ENCODE measurements at regions not wholly inside any gene's neighbourhood (a gene's known extent, or its start where the extent isn't known, plus 50 kb on each side); places are given as distances from the start of the nearest gene placed in this dataset.

DNA sequence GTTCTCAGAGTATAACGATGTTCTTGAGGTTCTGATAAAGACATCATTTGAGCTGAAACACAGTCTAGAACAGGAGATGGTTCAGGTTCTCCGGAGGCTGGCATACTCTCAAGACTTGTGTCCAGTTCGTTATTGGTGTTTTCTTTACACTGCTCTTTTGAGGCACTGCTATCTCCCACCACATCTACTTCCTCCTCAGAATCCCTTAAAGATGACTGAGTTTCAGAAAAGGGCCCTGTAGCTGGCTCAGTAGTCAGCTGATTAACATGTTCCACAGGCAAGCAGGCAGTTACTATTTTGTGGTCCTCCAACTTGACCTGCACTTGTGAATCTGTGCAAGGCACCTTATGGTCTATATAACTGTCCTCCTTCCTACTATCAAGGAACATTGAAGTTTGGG lies 50.2 kb downstream of the ZZZ3 start:
- H3F3A ChIP-seq (ENCODE audit: low read depth): no peaks in the 10 kb centered on the region
- no peak overlapping the region for H3K4me2 ChIP-seq (ENCODE audit: low read depth, low read length, poor library complexity, severe bottlenecking)
- H3K27me3 ChIP-seq (ENCODE audit: insufficient read depth, low read length, poor library complexity, severe bottlenecking): no peaks in the 10 kb centered on the region
- H3K4me1 ChIP-seq (ENCODE audit: insufficient read depth, low read length, poor library complexity, severe bottlenecking): peaks cover 10% of the 10 kb centered on the region
- H4K20me1 ChIP-seq (ENCODE audit: insufficient read depth, low read length, poor library complexity, severe bottlenecking): peaks cover 3% of the 10 kb centered on the region
- no peaks in the 10 kb centered on the region for H3K79me2 ChIP-seq (ENCODE audit: insufficient read depth, low read length)
- H3K9me3 ChIP-seq (ENCODE audit: insufficient read depth, low read depth, low read length): no peaks in the 10 kb centered on the region
- no peaks in the 10 kb centered on the region for H3K9me2 ChIP-seq (replicated peaks; ENCODE audit: low read depth, low read length)
- H2AFZ ChIP-seq (ENCODE audit: low read length): no peak overlapping the region
- peaks cover 54% of the 10 kb centered on the region; the same call in 1 of the 2 replicates for H3K36me3 ChIP-seq (ENCODE audit: insufficient read depth, low read length)
- no peak overlapping the region for H3K9ac ChIP-seq (ENCODE audit: low read depth, low read length, poor library complexity, severe bottlenecking)
- TF ChIP-seq, protein P1, sequence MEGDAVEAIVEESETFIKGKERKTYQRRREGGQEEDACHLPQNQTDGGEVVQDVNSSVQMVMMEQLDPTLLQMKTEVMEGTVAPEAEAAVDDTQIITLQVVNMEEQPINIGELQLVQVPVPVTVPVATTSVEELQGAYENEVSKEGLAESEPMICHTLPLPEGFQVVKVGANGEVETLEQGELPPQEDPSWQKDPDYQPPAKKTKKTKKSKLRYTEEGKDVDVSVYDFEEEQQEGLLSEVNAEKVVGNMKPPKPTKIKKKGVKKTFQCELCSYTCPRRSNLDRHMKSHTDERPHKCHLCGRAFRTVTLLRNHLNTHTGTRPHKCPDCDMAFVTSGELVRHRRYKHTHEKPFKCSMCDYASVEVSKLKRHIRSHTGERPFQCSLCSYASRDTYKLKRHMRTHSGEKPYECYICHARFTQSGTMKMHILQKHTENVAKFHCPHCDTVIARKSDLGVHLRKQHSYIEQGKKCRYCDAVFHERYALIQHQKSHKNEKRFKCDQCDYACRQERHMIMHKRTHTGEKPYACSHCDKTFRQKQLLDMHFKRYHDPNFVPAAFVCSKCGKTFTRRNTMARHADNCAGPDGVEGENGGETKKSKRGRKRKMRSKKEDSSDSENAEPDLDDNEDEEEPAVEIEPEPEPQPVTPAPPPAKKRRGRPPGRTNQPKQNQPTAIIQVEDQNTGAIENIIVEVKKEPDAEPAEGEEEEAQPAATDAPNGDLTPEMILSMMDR (conservative IDR thresholded peaks at IDR 0.05; ENCODE audit: low read length): no peak
- TF ChIP-seq EZH2phosphoT487 (IDR thresholded peaks at IDR 0.05; ENCODE audit: borderline replicate concordance): no peak
- H3K4me3 ChIP-seq (ENCODE audit: low read length, poor library complexity, severe bottlenecking): no peak overlapping the region

DNA sequence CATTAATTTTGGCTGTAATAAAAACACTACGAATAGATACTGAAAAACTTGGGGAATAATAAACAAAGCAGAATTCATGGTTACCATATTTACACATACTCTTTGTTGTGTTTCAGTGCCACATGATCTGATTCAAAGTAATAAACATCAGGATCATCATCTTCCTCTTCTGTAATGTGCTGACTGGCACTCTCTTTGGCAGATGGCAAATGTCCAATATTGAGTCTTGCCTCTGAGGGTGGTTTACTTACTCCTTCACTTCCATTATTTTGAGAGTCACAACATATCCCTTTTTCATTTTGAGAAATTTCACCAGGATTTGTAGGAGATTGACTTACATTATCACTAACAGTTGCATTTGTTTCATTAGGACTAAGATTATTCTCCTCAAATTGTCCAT lies 50.7 kb downstream of the ZZZ3 start:
- Histone ChIP-seq H3K9me2 (replicated peaks; ENCODE audit: low read depth, low read length) (no peaks in the 10 kb centered on the region), H3K79me2 (ENCODE audit: insufficient read depth, low read length) (no peaks in the 10 kb centered on the region), H3K9me3 (ENCODE audit: insufficient read depth, low read depth, low read length) (no peaks in the 10 kb centered on the region), H4K20me1 (ENCODE audit: insufficient read depth, low read length, poor library complexity, severe bottlenecking) (peaks cover under 1% of the 10 kb centered on the region), H3K4me3 (ENCODE audit: low read length, poor library complexity, severe bottlenecking) (no peak overlapping the region), H3K9ac (ENCODE audit: low read depth, low read length, poor library complexity, severe bottlenecking) (no peak overlapping the region), H3K36me3 (ENCODE audit: insufficient read depth, low read length) (peaks cover 53% of the 10 kb centered on the region; the same call in 1 of the 2 replicates), H3K4me1 (ENCODE audit: insufficient read depth, low read length, poor library complexity, severe bottlenecking) (peaks cover 10% of the 10 kb centered on the region), H2AFZ (ENCODE audit: low read length) (no peak overlapping the region), H3F3A (ENCODE audit: low read depth) (no peaks in the 10 kb centered on the region), H3K27me3 (ENCODE audit: insufficient read depth, low read length, poor library complexity, severe bottlenecking) (no peaks in the 10 kb centered on the region), H3K4me2 (ENCODE audit: low read depth, low read length, poor library complexity, severe bottlenecking) (no peak overlapping the region)
- TF ChIP-seq, protein P1 (conservative IDR thresholded peaks at IDR 0.05; ENCODE audit: low read length): no peak
- no peak for TF ChIP-seq EZH2phosphoT487 (IDR thresholded peaks at IDR 0.05; ENCODE audit: borderline replicate concordance)

DNA sequence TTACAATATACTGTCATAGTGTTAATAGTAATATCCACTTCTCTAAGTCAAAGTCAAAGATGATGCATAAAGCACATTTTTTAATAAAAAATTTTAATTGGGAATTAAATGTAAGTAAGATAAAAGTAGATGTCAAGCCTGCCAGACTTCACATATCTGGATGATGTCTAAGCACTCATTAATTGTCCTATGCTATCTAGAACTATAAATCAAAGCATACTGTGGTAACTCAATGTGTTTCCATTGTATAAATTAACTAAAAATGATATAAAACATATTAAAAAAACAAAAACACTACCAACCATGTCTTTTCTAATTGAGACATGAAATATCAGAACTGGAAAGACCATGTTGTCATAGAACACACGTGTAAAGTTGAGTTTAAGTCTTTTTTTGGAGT lies 51.2 kb downstream of the ZZZ3 start:
- no peak for TF ChIP-seq EZH2phosphoT487 (IDR thresholded peaks at IDR 0.05; ENCODE audit: borderline replicate concordance)
- Histone ChIP-seq H3K9me3 (ENCODE audit: insufficient read depth, low read depth, low read length) (no peaks in the 10 kb centered on the region), H3K4me1 (ENCODE audit: insufficient read depth, low read length, poor library complexity, severe bottlenecking) (peaks cover 10% of the 10 kb centered on the region), H3F3A (ENCODE audit: low read depth) (no peaks in the 10 kb centered on the region), H3K4me3 (ENCODE audit: low read length, poor library complexity, severe bottlenecking) (no peak overlapping the region), H3K9me2 (replicated peaks; ENCODE audit: low read depth, low read length) (no peaks in the 10 kb centered on the region), H2AFZ (ENCODE audit: low read length) (no peak overlapping the region), H3K79me2 (ENCODE audit: insufficient read depth, low read length) (no peaks in the 10 kb centered on the region), H3K4me2 (ENCODE audit: low read depth, low read length, poor library complexity, severe bottlenecking) (no peak overlapping the region), H3K27me3 (ENCODE audit: insufficient read depth, low read length, poor library complexity, severe bottlenecking) (no peaks in the 10 kb centered on the region), H4K20me1 (ENCODE audit: insufficient read depth, low read length, poor library complexity, severe bottlenecking) (no peaks in the 10 kb centered on the region), H3K9ac (ENCODE audit: low read depth, low read length, poor library complexity, severe bottlenecking) (no peak overlapping the region), H3K36me3 (ENCODE audit: insufficient read depth, low read length) (peaks cover 57% of the 10 kb centered on the region; the same call in 1 of the 2 replicates)

DNA sequence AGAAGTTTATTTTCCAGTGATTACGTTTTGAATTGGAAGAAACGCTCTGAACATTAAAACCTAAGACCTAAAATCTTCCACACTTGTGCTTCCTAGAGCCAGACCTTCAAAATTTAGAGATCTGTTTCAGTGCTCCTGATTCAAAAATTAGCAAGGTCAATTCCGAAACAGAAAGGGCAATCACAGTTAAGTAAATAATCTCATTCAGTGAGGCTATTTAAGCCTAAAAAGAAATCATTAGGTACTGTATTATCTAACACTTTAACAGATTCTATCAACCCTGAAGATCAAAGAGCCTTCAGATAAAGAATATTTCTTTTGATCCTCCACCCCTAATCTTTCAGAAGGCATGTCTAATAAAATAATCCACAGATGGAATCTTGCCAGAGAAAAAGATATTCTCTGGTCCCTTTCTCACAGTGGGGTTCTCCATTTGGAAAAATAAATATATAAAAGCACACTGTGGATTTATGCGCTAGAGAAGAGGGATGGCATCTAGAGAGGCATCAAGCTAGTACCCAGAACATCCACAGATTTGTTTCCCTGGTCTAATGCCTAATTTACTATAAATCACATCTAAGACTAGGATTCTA lies 54.4 kb downstream of the ZZZ3 start:
- Histone ChIP-seq H3K4me1 (ENCODE audit: insufficient read depth, low read length, poor library complexity, severe bottlenecking) (peaks cover 10% of the 10 kb centered on the region), H3K4me2 (ENCODE audit: low read depth, low read length, poor library complexity, severe bottlenecking) (no peak overlapping the region), H3K79me2 (ENCODE audit: insufficient read depth, low read length) (no peaks in the 10 kb centered on the region), H3K36me3 (ENCODE audit: insufficient read depth, low read length) (peaks cover 43% of the 10 kb centered on the region; the same call in 1 of the 2 replicates), H3K4me3 (ENCODE audit: low read length, poor library complexity, severe bottlenecking) (no peak overlapping the region), H3K9me2 (replicated peaks; ENCODE audit: low read depth, low read length) (no peaks in the 10 kb centered on the region), H3K27me3 (ENCODE audit: insufficient read depth, low read length, poor library complexity, severe bottlenecking) (no peaks in the 10 kb centered on the region), H4K20me1 (ENCODE audit: insufficient read depth, low read length, poor library complexity, severe bottlenecking) (no peaks in the 10 kb centered on the region), H3K9me3 (ENCODE audit: insufficient read depth, low read depth, low read length) (no peaks in the 10 kb centered on the region), H3F3A (ENCODE audit: low read depth) (no peaks in the 10 kb centered on the region), H3K9ac (ENCODE audit: low read depth, low read length, poor library complexity, severe bottlenecking) (no peak overlapping the region), H2AFZ (ENCODE audit: low read length) (no peak overlapping the region)
- TF ChIP-seq, protein P1 (conservative IDR thresholded peaks at IDR 0.05; ENCODE audit: low read length): no peak
- no peak for TF ChIP-seq EZH2phosphoT487 (IDR thresholded peaks at IDR 0.05; ENCODE audit: borderline replicate concordance)

All from Loucy (cell line).